GM18870 (cell line): ENCODE measurements at regions not wholly inside any gene's neighbourhood (a gene's known extent, or its start where the extent isn't known, plus 50 kb on each side); places are given as distances from the start of the nearest gene placed in this dataset.

ENCODE experiments used
- ATAC-seq: cut with Tn5 transposase; IDR thresholded peaks from one replicate; pipeline ENCODE4 v1.9.1; 2021; ENCODE audit warnings: moderate library complexity; ENCODE audit not compliant: unreplicated experiment

DNA sequence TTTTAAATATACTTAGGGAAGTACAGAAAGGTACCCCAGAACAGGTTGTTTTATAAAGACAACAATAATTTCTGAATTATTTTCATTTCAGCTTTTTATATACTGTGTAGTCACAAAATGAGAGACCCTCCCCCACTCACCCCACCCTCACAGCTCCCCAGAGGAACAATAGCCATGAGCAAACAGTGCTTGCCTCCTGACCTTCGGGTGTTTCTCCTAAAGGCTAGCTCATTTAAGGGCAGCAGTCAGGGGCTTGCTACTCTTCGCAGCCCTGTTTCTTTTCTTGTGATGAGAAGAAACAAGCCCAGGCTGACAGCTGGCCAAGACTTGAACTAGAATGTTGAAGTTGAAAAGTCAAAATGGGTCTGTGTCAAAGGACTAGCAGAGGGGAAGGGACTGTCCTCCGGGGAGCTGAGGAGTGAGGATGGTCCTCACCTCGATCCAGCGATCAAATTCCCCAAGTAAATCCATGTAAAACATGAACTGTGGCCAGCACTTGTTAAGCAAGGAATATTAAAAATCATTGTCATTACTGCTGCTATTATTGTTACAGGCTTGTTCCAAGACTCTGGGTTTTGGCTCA, 133.8 kb upstream of the ARHGAP5 start:
- ATAC-seq: no peak

DNA sequence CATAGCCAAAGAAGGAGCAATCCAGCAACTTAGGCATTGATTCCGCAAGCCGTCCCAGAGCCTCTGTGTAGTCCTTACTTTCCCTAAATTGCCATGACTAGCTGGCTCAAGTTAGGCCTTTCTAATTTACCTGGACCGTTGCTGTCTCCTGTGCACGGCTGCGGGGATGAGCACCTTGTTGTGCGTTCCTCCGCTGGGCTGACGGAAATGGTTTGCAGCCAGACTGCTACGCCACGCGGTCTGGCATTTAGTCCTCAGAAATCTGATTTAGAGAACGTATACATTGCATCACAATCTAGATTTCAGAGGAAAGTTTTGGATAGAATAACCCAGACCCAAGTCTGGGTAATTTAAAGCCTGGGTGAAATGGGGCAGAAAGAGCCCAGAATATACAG, 133.2 kb upstream of the ARHGAP5 start:
- no peak for ATAC-seq

DNA sequence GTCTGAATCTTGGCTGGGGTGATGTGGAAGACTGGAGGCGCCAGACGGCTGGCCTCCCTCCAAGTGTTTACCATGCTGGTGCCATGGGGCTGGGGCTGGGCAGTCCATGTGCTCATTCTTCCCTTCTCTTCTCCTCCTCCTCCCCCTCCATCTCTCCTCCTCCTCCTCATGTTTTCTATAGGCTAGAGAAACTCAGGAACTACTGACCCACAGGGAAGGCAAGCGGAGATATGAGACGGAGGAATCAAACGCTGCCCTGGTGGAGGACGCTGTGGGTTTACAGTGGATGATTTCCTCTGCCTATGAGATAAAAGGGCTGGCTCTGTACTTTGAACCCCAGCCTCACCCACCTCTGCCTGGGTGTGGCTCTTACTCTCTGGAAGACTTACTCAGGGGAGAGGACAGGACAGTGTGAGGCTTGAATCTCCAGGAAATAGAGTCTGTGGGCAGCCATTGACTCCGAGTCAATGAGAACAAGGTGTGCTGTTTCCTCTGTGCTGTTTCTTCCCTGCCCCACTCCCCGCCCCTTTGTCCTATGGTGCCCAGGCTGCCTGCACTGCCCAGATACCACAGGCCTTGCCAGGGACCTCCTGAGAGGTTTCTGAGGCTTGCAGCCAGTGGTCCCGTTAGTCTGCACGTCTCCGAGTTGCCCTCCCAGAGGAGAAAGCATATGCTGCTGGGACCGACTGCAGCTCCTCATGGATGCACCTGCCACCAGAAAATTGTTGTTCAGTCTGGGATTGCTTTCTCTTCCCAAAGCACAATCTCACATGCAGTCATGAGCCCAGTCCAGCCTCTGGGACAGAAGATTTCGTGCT, 132.6 kb upstream of the ARHGAP5 start:
- ATAC-seq: no peak

DNA sequence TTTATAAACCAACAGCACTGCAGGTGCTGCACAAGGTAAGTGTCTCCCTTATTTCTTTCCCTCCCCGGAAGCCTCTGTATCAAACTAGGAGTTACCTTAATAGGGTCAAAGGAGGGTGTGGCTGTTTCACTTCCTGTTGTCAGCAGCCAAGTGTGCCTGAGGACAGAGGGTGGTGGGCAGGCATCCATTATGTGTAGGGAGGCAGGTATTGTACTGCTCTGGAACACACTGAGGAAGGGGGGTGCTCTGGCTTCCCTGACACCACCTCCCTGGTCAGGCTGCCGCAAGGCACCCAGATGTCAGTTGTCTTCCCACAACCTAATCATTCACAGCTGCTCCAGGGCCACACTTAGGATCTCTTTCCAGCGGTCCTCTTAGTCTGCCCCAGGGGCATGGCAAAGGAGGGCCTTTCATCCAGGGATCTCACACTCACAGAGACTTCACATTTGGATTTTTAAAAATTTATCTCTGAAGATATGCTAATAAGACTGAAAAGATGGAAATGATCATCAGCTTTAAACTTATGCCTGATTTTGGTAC, 132.0 kb upstream of the ARHGAP5 start:
- no peak for ATAC-seq

DNA sequence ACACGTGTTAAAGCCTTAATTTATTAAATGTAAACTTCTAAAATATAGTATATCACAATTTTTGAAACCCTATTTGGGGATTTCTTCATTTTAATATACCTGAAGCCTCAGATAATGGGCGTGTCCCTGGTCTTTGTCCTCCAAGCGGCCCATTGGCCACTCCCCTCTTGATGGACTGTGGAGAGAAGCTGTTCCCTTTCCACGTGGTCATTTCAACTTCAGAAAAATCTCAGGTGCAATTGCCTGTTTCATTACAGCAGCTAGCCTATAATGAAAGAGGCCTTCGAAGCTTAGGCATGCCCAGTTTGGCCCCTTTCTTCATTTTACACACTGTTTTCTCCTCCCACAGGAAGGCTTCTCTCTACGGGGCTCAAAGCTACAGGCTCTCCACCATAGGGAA, 131.4 kb upstream of the ARHGAP5 start:
- ATAC-seq: no peak

DNA sequence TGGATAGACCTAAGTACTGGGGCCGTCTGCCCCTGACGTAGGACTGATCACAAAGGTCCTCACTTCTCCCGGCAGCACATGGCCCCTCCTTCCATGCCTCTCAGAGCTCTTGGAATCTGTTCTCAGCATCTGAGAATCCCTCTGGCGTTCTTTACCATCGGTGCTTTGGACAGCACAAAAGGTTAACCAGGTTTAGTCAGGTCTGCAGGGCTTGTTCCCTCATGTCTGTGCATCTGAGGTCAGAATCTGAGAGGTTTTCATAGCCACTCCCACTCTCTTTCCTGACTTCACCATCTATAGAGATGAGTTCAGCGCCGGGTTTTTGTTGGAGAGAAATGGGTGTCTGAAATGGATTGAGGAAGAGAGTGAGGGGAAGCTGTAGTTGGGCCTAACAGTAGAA, 130.0 kb upstream of the ARHGAP5 start:
- ATAC-seq: no peak

DNA sequence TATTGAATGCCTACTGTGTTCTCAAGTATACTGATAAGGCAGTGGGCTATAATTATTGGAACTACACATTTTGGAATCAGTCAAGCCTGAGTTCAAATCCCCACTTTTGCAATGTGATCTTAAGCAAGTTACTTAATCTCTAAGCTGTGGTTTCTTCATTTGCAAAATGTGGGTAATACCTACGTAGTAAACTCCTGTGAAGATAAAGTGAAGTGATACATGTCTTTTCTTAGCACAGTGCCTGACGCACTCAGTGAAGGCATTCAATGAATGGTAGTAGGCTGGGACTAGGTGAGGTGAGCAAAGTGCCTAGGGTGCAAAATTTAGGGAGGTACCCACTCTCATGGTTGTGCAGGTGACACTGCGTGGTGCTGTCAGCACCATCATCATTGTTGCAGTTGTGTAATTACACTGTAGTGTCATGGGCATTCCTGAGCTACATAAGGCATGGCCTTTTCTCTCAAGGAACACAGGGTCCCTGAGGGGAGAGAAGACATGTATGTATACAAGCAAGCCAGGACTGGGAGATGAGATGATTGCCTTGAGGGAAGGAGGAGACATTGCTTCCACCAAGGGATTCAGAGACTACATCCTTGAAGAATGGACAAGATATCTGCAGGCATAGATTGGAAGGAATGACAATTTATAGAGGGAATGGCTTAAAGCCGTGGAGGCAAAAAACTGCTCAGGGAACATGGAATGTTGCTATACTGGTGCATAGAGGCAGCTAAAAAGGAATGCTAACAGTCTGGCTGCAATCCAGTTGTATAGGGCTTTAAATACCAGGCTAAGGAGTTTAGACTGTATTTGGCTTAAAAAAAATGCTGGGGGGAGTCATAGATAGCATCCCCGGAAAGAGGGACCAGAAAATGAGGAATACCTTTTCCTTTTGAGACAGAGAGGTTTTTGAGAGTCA, 129.2 kb upstream of the ARHGAP5 start:
- ATAC-seq: no peak

DNA sequence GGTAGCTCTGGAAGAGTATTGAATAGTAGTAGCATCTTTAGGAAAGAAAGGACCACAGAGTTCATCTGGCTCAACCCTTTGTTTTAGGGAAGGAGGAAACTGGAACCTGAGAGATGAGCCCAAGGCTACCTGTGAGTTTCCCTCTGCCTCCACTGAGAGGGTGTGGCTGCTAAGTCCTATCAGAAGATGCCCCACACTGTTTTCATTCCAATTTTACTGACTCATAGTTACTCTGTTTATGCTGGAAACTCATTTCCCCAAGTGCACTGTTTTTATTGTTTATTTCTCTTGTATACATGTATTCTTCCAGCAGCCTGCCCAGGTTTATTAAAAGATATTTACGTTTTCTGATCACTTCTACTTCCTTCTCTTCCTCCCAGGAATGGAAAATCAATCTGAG, 127.4 kb upstream of the ARHGAP5 start:
- ATAC-seq: no peak

DNA sequence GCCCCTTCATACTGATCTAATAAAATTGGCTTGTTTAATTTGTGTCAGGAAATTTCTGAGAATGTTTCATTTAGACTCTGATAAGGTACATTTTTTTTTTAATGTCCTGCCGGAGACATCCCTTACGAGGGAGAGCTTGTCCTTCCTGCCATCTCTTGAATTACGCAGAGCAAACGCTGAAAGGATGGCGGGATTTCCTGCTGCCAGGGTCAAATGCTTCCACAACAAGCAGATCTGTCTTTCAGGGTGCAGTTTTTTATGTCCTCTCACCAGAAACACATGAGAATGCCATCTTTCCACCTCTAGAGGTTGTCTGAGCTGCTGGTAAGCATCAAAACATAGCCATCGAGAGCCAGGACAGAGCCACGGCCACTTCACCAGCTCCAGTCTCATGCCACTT, 126.8 kb upstream of the ARHGAP5 start:
- no peak for ATAC-seq

DNA sequence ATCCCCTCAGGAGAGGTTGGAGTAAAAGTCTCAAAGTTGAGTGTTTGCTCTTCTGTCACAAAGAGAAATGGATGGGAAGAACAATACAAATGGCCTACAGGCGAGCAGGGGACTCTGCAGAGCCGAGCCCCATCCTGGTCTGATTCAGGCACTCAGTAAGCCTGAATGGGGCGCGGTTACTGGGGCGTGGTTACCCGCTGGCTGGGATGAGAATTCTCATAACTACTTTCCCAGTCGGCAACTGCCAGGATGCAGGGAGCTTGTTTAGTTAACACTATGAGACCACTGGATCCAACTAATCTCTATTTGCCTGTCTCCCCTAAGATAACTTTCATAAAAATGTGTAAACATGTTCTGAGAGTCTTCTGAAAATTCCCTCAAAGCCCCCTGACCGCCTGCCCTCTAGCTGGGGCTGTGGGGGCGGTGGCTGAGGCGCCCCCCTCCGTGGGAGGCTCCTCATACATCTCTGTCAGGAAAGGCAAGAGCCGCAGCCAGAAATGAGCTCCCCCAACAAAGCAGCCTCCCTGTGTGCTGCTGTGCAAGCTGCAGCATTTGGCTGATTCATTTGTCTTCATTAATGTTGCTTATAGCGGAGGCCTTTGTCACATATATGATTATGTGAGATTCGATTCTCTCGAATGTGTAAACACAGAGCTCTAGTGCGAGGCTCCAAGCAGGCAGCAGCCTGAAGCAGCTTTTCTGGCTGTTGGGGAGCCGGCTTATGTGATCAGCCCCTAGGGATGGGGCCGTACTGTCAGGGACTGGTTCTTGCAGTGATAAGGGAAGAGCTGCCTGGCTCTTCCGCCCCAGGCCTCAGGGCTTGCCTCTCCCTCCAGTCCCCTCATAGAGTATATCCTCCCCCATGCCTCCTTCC, 126.1 kb upstream of the ARHGAP5 start:
- ATAC-seq: no peak

DNA sequence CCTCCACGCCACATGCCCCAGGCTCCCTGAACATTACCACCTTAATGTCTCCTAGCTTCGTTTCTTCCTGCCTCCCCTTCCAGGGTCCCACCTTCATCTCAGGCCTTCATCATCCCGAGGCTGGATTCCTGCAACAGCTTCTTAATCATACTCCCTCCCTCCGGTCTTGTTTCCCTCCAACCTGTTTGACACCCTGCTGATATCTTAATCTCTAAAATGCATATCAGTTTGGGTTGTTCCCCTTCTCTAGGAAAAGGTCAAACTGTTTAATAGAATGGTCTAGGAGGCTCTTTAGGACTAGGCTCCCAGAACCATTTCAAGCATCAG, 125.5 kb upstream of the ARHGAP5 start:
- no peak for ATAC-seq

DNA sequence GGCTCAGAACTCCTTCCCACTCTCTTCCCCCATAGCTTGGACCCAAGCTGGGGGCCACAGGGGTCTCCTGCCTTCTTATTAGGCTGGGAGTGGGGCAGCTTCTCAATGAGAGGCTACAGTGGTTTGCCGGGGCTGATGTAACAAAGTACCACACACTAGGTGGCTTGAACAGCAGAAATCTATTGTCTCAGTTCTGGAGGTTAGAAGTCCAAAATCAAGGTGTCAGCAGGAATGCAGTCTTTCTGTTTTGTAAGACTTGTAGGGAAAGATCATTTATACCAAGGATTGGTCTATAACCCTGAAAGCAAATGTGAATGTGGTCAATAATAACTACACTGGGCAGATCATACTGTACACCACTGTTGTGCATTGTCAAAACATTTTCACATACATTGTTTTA, 124.5 kb upstream of the ARHGAP5 start:
- ATAC-seq: no peak

DNA sequence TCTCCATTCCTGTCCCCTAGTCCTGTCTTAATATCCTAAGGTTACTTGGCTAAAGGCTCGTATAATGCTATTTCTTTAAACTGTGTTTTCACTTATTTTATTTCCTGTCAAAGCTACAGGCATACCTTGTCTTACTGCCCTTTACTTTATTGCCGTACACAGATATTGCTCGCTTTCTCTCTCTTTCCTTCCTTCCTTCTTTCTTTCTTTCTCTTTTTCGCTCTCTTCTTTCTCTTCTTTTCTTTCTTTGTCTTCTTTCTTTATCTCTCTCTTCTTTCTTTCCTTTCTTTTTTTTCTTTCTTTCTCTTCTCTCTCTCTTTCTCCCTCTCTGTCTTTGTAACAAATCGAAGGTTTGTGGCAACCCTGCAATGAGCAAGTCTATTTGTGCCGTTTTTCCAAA, 123.9 kb upstream of the ARHGAP5 start:
- no peak for ATAC-seq

DNA sequence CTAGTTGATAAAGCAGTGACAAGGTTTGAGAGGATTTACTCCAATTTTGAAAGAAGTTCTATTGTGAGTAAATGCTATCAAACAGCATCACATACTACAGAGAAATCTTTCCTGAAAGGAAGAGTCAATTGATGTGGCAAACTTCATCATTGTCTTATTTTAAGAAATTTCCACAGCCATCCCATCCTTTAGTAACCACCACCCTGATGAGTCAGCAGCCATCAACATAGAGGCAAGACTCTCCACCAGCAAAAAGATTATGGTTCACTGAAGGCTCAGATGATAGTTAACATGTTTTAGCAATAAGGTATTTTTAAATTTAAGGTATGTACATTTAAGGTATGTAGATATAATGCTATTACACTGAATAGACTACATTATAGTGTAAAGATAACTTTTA, 122.1 kb upstream of the ARHGAP5 start:
- ATAC-seq: no peak

DNA sequence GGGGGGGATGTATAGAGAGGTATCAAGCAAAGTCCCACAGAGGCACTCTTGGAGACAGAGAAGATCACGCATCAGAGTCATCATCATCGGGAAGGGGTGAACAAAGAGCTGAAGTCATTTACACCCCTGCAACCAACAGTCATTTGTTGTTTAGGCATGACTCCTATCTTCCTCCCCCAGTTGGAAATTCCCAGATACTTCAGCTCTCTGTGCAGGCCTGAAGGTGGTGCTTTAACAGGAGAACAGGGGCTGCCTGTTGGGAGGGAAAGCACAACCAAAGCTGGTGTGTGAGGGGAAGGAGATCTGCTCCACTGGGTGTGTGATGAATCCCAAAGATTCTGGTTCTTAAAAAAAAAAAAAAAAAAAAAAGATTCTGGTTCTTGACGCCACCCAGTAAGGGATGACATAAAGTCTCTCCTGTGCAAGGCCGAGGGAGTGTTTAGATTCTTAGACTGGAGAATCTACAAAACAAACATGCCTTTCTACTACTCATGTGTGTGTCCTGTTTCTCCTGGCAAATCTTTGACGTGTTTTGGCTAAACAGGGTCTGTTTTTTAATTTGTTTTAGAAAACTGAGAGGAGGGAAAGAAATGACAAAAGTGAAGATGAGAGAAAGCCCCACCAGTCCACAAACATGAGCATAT, 121.0 kb upstream of the ARHGAP5 start:
- ATAC-seq: no peak

DNA sequence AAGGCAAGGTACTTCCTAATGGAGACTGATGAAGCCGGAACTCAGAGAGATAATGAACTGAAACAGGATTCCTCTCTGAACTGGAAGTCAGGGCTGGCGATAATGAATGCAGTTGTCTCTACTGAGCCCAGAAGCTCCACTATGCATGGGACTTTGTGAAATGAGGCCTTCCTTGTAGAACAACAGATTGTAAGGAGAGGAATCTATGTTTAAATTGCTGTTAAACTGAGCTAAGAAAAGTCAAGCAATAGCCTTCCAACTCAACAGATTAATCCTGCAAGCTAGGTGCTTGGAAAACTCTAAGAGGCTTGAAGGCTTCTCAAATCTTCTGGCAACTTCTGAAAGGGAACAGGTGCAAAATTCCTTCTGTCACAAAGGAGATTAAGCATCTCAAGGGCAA, 119.5 kb upstream of the ARHGAP5 start:
- ATAC-seq: no peak

DNA sequence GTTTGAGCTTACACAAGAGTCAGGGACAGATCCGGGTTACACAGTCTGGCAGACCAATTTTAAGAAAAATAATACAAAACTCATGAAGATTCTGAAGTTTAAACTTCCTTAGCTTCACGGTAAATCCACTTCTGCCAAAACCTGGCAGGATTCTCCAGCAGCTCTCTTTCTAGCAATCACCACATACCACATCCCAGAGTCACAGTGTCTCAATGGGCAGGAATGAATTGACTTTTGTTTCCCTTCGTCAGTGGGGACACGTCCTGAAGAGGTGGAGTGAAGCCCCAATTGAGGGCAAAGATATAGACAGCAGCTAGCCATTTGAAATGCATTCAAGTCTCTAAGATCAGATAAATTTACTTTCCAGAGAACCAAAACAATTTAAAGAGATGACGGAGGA, 117.1 kb upstream of the ARHGAP5 start:
- no peak for ATAC-seq

DNA sequence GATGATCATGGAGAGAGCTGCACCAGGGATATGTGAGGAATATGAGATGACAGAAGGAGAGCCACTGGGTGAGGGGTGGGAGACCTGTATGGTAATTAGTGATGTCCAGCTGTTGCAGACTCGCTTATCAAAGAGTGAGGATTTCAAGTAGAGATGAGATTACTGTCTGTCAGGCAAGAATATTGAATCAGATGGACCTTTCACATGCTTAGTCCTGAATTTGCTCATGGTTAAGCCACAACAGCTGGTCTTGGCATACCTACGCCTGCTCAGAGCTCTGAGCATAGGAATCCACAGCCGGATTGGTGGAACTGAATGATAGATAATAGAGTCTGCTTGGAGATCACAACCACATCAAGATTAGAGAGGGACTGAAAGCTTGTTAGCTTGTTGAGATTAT, 115.2 kb upstream of the ARHGAP5 start:
- ATAC-seq: no peak

DNA sequence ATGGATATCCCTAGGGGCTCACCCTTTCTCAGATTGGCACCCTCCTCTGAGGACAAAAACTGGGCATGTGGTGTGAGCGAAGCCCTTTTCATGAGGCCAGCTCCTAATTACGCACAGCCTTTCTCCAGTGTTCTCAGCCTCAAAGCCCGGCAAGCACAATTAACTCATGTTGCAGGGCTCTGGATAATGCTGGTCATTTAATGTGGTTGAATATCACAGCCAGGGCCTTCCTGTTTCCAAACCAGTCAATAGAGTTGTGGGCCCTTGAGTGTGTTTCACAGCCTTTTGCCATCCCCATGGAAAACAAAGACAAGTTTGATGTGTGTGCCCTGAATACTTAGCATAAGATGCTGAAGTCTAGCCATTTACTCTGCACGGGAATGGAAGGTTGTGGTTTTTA, 114.2 kb upstream of the ARHGAP5 start:
- no peak for ATAC-seq

DNA sequence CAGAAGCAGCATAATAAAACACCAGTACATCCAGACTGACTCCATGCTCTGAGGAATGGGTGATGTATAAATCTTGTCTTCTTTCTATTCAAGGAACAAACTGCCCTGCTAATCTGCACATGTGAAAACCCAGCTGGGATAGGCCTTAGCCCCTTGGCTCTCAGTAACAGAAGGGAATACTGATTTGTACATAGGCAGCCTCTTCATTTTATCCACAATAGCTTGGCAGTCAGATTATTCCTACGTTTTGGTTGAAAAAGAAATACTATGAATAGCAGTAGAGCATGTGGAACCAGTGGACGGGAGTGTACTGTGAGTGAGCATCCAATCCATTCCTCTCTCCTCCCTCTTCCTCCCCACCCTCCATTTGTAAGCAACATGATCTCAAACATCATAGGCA, 113.5 kb upstream of the ARHGAP5 start:
- ATAC-seq: no peak
